ENCODE measurements at regions not wholly inside any gene's neighbourhood (a gene's known extent, or its start where the extent isn't known, plus 50 kb on each side); places are given as distances from the start of the nearest gene placed in this dataset.

DNA sequence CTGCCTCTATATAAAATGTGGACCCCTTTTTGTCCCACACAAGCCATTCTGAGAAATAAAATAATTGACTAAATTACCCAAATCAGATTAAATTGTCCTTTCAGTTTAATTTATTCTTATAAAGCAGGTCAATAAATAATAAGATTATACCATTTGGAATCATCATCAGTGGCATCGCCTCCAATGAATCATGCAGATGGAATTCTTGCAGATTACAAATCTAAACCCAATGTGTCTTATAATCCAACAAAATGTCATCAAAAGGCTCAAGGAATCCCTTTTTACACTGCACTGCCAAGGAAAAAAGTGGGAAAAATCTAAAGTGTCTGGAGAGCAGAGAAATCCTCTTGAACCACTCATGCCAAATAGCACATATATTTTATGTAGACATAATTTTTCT is 138.2 kb upstream of the TSPAN8 start:
- TF ChIP-seq, protein P1, sequence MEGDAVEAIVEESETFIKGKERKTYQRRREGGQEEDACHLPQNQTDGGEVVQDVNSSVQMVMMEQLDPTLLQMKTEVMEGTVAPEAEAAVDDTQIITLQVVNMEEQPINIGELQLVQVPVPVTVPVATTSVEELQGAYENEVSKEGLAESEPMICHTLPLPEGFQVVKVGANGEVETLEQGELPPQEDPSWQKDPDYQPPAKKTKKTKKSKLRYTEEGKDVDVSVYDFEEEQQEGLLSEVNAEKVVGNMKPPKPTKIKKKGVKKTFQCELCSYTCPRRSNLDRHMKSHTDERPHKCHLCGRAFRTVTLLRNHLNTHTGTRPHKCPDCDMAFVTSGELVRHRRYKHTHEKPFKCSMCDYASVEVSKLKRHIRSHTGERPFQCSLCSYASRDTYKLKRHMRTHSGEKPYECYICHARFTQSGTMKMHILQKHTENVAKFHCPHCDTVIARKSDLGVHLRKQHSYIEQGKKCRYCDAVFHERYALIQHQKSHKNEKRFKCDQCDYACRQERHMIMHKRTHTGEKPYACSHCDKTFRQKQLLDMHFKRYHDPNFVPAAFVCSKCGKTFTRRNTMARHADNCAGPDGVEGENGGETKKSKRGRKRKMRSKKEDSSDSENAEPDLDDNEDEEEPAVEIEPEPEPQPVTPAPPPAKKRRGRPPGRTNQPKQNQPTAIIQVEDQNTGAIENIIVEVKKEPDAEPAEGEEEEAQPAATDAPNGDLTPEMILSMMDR (IDR thresholded peaks at IDR 0.05; ENCODE audit: low read depth, low read length) = no peak
- TF ChIP-seq POLR2A (IDR thresholded peaks at IDR 0.05; ENCODE audit: extremely low read depth, insufficient read length) = no peak

Data from NB4 (cell line).